ENCODE measurements at regions not wholly inside any gene's neighbourhood (a gene's known extent, or its start where the extent isn't known, plus 50 kb on each side); places are given as distances from the start of the nearest gene placed in this dataset.
A peak's percentile ranks its signal among the peaks of the same experiment; 100 is the strongest.

- DNase-seq (ENCODE audit: low read depth in 2 of 3, low spot score in 2 of 3), result no peak
These were observed 75.2 kb upstream of the ADGRF1 start for GRCh38 chr6:47117314-47117713.

- no peak for DNase-seq (ENCODE audit: low read depth in 2 of 3, low spot score in 2 of 3)
These were observed 74.5 kb upstream of the ADGRF1 start for GRCh38 chr6:47116606-47117005.

GRCh38 chr6:47116086-47116485, 74.0 kb upstream of the ADGRF1 start:
- DNase-seq (ENCODE audit: low read depth in 2 of 3, low spot score in 2 of 3), result no peak

- no peak for DNase-seq (ENCODE audit: low read depth in 2 of 3, low spot score in 2 of 3)
These were observed 72.3 kb upstream of the ADGRF1 start for GRCh38 chr6:47114460-47114859.

GRCh38 chr6:47112317-47112716, 70.2 kb upstream of the ADGRF1 start:
- DNase-seq (ENCODE audit: low read depth in 2 of 3, low spot score in 2 of 3), result no peak

- no peak for DNase-seq (ENCODE audit: low read depth in 2 of 3, low spot score in 2 of 3)
These were observed 69.6 kb upstream of the ADGRF1 start for GRCh38 chr6:47111685-47112084.

- DNase-seq (ENCODE audit: low read depth in 2 of 3, low spot score in 2 of 3), result no peak
These were observed 67.1 kb upstream of the ADGRF1 start for GRCh38 chr6:47109281-47109680.

- DNase-seq (ENCODE audit: low read depth in 2 of 3, low spot score in 2 of 3), result no peak
These were observed 64.6 kb upstream of the ADGRF1 start for GRCh38 chr6:47106721-47107197.

- no peak for DNase-seq (ENCODE audit: low read depth in 2 of 3, low spot score in 2 of 3)
These were observed 64.1 kb upstream of the ADGRF1 start for GRCh38 chr6:47106216-47106615.

GRCh38 chr6:47105469-47106178, 63.5 kb upstream of the ADGRF1 start:
- no peak for DNase-seq (ENCODE audit: low read depth in 2 of 3, low spot score in 2 of 3)

GRCh38 chr6:47103931-47104330, 61.8 kb upstream of the ADGRF1 start:
- no peak for DNase-seq (ENCODE audit: low read depth in 2 of 3, low spot score in 2 of 3)

GRCh38 chr6:47102331-47102730, 60.2 kb upstream of the ADGRF1 start:
- no peak for DNase-seq (ENCODE audit: low read depth in 2 of 3, low spot score in 2 of 3)

- DNase-seq (ENCODE audit: low read depth in 2 of 3, low spot score in 2 of 3), result no peak
These were observed 56.5 kb upstream of the ADGRF1 start for GRCh38 chr6:47098570-47098993.

GRCh38 chr6:47097092-47097945, 55.2 kb upstream of the ADGRF1 start:
- peak in 1 of 3 experiments; percentile 1 for DNase-seq (ENCODE audit: low read depth in 2 of 3, low spot score in 2 of 3)

GRCh38 chr6:47096211-47096895, 54.2 kb upstream of the ADGRF1 start:
- DNase-seq (ENCODE audit: low read depth in 2 of 3, low spot score in 2 of 3), result no peak

GRCh38 chr6:47094241-47094925, 52.3 kb upstream of the ADGRF1 start:
- DNase-seq (ENCODE audit: low read depth in 2 of 3, low spot score in 2 of 3), result no peak

- DNase-seq (ENCODE audit: low read depth in 2 of 3, low spot score in 2 of 3), result no peak
These were observed 51.0 kb upstream of the ADGRF1 start for GRCh38 chr6:47093169-47093568.

- DNase-seq (ENCODE audit: low read depth in 2 of 3, low spot score in 2 of 3), result no peak
These were observed 49.9 kb upstream of the ADGRF1 start for GRCh38 chr6:47091886-47092668.

Measured in activated CD8-positive, alpha-beta memory T cell treated with anti-CD3 and anti-CD28 coated beads for 48 hours (primary cell).